Stimulated activated CD8-positive, alpha-beta memory T cell treated with anti-CD3 and anti-CD28 coated beads, Interleukin-15, amount 100 ng/mL, for 48 hours (primary cell): ENCODE measurements at regions not wholly inside any gene's neighbourhood (a gene's known extent, or its start where the extent isn't known, plus 50 kb on each side); places are given as distances from the start of the nearest gene placed in this dataset.
"Not testable (repeated sequence)": the region's sequence is repeated elsewhere in the genome, so short reads cannot be mapped to it uniquely, and the experiment has no call there.

Experiments used
- DNase-seq, 2 donors: peaks; one replicate each; pipeline ENCODE4 v3.0.0-alpha.2; 2020; ENCODE audit warnings: low read depth in 2 of 2

DNA sequence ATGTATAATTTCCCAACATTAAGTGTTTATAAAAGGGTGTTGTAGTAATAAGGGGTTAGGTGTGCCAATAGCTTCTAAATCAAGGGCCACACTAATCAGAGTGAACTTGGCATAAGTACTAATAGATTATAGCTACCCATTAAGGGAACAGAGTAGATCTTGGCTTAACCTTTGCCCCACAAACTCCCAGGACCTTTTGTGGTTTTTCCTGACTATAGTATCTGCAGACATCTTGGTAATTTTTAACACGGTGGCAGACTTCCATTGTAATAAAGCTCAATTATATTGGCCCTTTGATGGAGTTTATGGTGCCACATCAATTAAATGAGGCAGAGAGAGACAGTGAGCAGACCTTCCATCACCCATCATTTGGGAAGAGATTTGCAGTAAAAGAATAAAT lies 358.5 kb upstream of the HNRNPA3 start:
- no peak for DNase-seq

DNA sequence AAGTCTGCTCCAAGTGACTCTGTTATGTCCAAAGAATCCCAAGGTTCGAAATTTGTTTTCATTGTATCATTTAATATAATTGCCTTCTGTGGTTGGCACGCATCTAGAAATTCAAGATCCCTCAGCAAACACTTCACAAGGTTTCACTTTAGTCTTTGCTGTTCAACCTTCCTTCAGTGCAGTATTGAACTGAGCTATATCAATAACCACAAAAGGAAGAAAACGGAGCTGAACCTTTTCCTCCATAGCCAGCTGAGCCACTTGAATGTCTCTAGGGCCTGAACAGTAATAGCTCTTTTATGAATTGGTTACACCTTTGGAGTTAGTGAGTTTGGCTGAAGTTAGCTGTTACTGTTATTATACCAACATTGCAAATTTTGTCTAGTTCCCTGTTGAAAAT lies 357.7 kb upstream of the HNRNPA3 start:
- no peak for DNase-seq

DNA sequence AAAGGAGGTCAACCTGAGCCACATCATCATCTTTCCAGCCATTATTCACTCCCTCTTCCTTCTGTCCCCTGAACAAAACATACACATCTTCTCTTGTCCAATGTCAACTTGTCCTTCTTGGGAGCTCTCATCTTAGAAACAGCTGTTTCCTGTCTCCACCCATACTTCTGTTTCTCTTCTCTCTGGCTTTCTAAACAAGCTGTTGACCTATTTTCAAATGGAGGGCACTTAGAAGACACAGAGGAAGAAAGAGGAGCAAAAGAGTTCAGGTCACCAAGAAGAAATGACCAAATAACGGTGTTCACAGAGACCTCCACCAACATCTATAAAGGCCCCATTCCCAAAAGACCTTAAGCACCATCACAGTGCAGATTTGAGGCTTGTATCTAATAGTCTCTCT lies 355.9 kb upstream of the HNRNPA3 start:
- no peak for DNase-seq

DNA sequence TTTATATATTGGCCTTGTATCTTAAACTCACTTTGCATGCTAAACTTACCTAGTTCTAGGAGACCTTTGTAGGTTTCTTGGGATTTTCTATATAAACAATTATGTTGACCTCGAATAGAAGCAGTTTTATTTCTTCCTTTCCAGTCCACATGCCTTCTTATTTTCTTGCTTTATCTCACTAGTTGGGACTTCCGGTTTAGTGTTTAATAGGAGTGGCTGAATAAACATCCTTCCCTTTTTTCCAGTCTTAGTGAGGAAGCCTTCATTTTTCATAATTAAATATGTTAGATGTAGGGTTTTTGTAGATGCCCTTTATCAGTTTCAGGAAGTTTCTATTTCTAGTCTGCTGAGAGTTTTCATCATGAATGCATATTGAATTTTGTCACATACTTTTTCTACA lies 347.3 kb upstream of the HNRNPA3 start:
- DNase-seq: no peak

DNA sequence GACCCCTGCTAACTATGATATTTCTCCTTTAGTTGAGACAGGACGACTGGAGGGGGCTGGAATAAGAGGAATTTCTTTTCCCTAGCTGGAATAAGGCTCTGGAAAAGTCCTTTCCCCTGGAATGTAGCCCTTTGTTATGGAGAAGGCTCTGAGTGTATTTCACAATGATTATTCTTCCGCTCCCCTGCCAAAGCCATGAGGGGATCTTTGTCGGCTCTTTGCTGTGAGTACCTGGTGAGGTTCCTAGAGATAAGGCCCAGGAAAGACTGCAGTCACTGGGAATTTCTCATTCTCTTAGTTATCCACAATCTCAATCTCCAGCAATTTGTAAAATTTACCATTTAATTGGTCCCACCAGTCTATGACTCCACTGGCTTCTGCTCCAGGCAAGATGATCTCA lies 340.2 kb upstream of the HNRNPA3 start:
- DNase-seq: no peak

DNA sequence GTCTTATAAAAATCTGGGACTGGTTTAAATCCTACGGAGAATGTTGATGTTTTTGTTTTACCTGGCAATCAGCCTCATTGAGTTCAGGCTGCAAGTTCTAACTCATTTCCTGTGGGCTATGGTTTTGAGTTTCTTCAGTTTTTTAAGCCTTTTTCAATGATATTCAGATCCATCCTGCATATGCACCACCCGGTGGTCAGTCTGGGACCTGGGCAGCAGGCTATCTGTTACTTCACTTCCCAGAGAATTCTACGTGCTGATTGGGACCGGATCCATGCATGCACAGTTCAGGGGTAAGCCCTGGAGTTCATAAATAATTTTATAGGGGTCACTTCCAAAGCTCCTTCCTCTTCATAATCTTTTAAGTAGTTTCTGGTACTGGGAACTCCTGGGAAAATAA lies 339.2 kb upstream of the HNRNPA3 start:
- no peak for DNase-seq

DNA sequence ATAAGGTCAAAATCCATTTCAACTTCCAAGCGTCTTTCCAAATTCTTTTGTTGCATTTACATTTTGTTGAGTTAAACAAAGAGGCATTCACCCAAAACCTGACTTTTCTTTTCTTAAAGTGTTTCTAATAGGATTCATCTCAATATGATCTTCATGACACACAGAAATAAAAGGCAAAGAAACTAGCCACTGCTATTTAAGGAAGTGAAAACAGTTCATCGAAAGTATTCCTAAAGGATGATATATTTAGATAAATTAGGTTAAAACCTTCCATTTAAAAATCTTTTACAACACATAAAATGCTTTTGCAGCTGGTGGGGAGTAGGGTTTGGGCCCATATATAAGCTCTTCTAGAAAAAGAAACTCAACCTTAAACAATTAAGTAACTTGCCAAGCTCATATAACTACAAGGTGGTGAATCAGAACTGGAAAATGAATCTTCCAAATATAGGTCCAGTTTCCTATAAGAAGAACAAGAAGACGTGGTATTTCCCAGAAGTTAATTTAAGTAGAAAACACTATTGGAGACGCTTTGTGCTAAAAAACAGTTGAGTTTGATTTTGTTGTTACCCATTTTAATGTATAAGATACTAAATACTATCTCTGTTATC lies 336.0 kb upstream of the HNRNPA3 start:
- no peak for DNase-seq

DNA sequence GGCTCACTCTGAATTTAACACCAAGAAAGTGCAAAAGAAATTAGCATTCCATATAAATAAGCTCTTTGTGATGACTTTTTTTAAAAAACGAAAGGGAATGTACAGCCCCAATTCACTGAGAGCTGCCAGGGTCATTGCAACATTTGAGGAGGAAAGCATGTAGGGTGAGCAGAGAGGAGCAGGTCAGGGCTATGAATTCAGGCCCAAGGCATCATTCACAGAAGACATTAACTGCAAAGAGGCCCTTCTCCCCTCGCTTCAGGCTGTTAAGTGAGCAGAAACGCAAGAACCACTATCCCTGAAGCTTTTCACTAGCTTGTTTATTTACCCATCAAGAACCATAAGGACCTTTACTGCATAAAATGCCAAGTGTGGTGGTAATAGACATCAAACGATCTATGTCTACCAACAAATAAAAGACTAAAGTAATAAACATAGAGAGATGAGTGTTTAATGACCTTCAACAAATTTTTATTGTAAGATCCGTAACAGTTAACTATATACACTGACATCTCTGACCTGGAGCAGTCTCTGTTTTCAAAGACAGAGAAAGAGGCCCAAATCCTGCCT lies 333.1 kb upstream of the HNRNPA3 start:
- no peak for DNase-seq

DNA sequence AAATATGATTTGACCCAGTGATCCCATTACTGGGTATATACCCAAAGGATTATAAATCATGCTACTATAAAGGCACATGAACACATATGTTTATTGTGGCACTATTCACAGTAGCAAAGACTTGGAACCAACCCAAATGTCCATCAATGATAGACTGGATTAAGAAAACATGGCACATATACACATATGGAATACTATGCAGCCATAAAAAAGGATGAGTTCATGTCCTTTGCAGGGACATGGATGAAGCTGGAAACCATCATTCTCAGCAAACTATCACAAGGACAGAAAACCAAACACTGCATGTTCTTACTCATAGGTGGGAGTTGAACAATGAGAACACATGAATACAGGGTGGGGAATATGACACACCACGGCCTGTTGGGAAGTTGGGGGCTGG lies 330.5 kb upstream of the HNRNPA3 start:
- DNase-seq: not testable (repeated sequence)

DNA sequence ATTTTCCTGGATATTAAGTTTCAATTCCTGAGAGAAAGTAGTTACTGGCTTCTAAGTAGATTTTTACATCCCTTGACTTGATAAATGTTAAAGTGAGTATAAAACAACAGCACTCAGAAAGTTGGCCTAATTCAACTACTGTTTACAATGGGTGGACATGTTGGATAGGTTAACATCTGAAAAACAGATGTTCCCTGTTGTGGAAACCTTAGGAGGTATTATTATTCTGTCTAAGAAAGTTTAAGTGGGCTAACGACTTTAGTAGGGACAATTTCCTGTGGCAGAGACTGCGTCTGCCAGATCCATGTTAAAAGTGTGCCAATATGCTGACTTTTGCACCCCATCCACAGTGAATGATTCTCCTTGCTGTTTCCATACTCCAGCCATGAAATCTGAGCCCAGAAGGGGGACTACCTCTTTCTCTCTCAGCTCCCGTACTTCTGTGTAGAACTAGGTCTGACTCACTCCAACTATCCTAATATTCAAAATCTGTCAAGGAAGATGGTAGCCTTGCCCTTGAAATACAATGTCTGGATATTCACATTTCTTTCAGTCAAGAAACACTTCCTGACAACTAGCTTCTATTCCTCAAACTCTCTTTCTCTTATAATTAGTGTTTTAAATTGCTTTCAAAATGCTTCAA lies 327.5 kb upstream of the HNRNPA3 start:
- DNase-seq: no peak

DNA sequence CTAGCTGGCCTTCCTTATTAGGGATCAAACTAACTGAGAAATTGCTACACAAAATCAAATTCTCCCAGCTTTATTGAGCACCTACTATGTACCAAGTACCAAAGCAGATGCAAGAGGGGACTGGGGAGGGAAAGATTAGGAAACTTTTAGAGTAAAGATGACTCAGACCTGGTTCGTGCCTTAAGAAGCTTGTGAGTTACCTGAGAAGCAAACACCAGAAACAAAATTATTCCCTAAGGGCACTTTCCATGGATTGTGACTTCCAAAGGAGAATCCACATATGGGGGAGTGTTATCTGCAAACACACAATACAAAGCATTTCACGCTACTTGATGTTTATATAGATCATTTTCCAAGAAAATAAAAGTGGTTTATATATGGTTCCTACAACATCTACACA lies 326.9 kb upstream of the HNRNPA3 start:
- no peak for DNase-seq

DNA sequence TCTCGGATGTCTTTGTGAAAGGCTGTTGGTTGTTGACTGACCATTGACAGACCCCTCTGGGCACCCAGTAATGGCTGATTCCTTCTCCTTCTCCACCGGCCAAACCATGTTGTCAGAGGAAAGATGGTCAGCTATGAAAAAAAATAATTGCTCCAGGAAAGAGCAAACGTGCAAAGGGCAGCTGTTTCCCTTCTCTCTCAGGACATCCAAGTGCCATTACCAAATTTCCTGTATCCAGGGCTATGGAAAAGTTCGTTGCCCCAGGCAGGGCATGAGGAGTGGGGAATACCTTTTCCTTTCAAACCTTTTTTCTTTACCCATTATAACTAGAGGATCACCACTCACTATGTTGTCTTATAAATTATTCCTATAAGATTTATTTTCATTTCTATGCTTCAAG lies 321.5 kb upstream of the HNRNPA3 start:
- no peak for DNase-seq

DNA sequence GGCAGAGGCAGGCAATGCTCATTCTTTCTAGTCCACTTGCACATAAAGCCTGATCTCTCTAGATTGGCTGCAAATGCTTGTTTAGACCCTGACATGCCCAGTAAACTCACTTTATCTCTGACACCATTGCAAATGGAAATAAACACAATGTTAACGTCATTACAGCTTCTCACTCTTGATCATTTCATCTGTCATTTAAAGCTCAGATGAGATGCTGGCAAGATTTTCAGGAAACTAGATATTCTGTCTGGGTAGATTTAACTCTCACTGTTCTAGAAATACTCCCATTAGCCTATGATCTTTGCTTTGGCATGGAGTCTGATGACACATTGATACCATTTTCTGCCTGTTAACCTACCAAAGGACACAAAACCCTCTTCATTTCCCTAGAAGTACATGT lies 320.7 kb upstream of the HNRNPA3 start:
- DNase-seq: no peak

DNA sequence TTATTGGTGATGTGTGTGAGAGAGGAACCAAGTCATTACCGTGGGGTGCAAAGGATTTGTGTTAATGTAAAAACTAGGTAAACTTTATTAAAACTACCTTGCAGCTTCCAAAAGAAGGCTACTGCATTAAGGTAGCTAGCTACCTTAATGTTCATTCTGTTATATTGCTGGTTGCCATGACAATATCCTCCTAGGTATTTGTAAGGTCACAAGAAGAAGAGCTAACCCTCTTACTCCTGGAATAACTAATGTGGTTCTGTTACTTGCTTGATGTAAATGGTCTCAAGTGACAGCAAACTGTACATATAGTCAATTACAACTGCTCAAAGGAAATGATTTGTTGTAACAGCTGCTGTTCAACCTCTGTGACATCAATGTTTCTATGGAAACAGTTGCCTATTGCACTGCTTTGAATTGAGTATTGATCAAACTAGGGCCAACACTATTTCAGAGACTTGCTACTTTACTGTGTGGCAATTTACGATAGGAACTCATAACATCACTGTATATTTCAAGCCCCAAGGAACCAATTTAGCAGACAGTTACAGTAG lies 319.8 kb upstream of the HNRNPA3 start:
- DNase-seq: no peak

DNA sequence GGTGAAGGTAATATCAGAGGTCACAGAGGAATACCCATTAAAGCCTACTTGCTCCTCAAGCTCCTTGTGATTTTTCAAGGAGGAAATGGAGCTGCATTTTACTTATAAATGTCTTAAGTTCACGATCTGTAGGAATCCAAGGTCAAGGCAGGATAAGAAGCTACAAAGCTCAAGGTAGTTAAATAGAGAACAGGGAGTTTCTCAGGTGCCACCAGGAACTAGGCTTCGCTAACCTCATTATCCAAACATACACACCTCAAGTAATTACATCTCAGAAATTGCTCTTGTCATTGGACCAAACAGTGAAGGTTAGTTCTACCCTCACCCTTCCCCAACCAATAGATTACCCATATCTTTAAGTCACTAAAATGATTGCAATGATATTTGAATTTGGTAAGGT lies 317.4 kb upstream of the HNRNPA3 start:
- DNase-seq: no peak

DNA sequence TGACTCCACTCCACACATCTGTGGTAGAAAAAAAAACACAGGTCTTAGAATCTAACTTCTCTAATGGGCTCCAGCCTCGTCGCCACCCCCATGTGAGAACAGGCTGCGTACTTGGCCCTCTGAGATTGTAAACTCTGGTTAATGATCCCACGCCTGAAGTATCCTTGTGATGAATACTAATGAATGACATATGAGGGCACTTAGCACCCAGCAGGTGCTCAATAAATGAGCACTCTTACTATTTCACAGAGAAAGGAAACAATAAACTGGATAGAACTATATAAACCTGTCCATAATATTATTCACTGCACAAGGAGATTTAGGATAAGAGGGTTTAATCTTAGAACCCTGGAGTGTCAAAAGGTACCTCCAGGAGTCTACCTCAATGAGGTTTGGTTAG lies 310.1 kb upstream of the HNRNPA3 start:
- no peak for DNase-seq

DNA sequence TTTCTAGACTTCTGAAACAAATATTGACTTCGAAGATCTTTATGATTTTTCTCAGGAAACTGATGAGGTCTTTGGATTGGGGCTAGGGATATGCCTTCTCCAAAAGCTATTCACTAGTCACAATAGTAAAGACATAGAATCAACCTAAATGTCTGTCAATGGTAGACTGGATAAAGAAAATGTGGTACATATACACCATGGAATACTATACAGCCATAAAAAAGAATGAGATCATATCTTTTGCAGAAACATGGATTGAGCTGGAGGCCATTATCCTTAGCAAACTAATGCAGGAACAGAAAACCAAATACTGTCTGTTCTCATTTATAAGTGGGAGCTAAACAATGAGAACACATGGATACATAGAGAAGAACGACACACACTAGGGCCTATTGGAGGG lies 308.5 kb upstream of the HNRNPA3 start:
- not testable (repeated sequence) for DNase-seq

DNA sequence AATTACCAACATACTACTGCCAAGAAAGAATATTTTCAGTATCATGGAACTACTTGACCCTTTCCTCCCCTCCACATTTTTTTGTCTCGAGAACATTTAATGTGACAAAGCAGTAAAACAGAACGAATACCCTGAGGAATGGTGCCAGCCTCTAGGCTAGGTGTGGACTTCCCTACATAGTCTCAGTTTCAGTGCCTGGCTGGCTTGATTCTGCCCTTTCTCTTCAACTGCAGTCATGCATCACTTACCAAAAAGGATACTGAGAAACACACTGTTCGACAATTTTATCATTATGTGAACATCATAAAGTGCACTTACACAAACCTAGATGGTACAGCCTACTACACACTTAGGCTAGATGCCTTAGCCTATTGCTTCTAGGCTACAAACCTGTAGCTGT lies 305.3 kb upstream of the HNRNPA3 start:
- no peak for DNase-seq

DNA sequence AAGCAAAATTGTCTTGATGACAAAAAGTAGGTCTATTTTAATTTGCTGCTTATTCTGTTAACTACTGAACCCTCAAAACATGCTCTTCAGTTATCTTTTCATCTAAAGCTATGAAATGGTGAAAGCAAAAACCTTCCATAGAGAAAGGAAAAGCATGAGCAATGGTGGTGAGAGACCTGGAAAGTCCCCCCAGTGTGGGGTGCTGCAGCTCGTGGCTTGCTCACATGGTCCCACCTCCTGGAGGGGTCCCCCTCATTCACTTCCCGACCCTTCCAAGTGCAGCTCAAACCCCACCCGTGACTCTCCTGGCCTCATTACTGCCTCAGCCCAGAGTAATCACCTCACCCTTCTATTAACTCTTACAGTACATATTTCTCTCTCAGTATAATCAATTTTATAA lies 301.8 kb upstream of the HNRNPA3 start:
- no peak for DNase-seq

DNA sequence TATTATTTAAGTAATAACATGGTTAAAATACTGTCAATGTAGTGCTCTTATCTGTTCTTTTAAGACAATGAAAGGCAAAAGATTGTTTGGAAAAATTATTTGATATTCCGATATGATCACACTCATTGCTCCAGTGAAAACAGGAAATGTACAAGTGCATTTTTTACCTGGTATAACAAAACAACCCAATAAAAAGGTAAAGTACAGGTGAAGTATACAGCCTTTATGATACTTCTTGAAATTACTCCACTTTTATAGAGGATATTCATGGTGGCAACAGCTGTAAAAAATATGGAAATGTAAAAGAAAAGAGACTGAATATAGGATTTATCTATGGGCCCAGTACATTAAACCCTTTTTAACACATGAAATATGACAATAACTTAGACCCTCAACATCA lies 298.6 kb upstream of the HNRNPA3 start:
- no peak for DNase-seq

DNA sequence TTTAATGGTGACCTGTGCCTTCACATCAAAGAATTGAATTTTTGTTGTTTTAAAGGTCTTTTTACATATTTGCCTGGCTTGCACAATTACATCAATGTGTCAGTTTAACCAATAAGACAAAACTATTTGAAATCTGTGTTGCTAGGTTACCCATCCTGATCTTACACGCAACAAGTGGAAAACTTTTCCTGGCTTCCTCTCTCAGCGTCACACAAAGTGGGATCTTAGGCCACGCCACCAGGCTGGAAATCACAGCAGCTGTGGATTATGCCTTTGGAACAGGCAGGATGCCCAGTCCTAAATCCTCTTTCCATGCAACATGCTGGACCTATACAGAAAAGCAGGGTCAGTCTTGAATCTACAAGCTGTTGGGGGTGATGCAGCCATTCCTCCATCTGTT lies 298.2 kb upstream of the HNRNPA3 start:
- DNase-seq: no peak

DNA sequence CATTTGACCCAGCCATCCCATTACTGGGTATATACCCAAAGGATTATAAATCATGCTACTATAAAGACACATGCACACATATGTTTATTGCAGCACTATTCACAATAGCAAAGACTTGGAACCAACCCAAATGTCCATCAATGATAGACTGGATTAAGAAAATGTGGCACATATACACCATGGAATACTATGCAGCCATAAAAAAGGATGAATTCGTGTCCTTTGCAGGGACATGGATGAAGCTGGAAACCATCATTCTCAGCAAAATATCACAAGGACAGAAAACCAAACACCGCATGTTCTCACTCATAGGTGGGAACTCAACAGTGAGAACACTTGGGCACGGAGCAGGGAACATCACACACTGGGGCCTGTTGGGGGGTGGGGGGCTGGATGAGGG lies 290.0 kb upstream of the HNRNPA3 start:
- DNase-seq: not testable (repeated sequence)

DNA sequence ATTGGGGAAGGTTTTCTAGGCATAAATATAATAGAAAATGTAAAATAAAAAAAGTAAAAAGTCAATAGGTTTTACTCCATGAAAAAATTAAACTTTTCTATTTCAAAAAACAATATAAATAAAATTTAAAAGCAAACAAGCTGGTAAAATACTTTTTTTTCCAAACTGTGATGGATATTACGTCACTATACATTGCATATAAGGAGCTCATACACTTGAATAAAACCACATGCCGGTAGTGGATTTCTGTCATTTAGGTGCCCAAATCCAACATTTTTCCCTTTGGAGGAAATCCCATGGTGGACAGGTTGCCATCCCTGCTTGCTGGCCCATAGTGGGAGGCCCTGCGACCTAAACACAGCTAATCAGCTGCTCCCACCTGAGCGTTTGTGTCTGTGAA lies 289.4 kb upstream of the HNRNPA3 start:
- no peak for DNase-seq
